Urinary bladder (tissue), 3 donors: ENCODE measurements at regions not wholly inside any gene's neighbourhood (a gene's known extent, or its start where the extent isn't known, plus 50 kb on each side); places are given as distances from the start of the nearest gene placed in this dataset.

Source experiments
- DNase-seq: peaks from one replicate; pipeline ENCODE4 v3.0.0-alpha.2; 2015; ENCODE audit errors: extremely low spot score
- H3K27ac ChIP-seq: one replicate; pipeline ENCODE4 v1.5.1; 2013; ENCODE audit warnings: low read depth, mild to moderate bottlenecking, moderate library complexity
- H3K36me3 ChIP-seq: one replicate; pipeline ENCODE4 v1.6.1; 2013; ENCODE audit warnings: mild to moderate bottlenecking, moderate library complexity; ENCODE audit not compliant: insufficient read depth
- H3K4me1 ChIP-seq: one replicate; pipeline ENCODE4 v1.6.1; 2013; ENCODE audit warnings: mild to moderate bottlenecking, moderate library complexity; ENCODE audit not compliant: insufficient read depth
- H3K4me3 ChIP-seq: one replicate; pipeline ENCODE4 v1.5.1; 2013; ENCODE audit warnings: low read depth, low read length
- WGBS: extraction: QIAGEN DNeasy Blood & Tissue Kit; methylation state at CpG from one replicate; pipeline ENCODE4 v1.1.7; 2013; 5-methylcytosine and 5-hydroxymethylcytosine counted together
- donor health status: healthy with polysubstance abuse.
- donor health status: healthy.

- no peaks in the 10 kb centered on the region for H3K36me3 ChIP-seq
- DNase-seq, result no peak
- H3K4me3 ChIP-seq, result no peak overlapping the region
- no peak overlapping the region for H3K27ac ChIP-seq
- H3K4me1 ChIP-seq, result no peaks in the 10 kb centered on the region
- WGBS, result 58% methylated on average over 9 of the region's 9 CpGs
Measured at GRCh38 chr22:47597041-47597440, 834.6 kb downstream of the TBC1D22A start.

DNA sequence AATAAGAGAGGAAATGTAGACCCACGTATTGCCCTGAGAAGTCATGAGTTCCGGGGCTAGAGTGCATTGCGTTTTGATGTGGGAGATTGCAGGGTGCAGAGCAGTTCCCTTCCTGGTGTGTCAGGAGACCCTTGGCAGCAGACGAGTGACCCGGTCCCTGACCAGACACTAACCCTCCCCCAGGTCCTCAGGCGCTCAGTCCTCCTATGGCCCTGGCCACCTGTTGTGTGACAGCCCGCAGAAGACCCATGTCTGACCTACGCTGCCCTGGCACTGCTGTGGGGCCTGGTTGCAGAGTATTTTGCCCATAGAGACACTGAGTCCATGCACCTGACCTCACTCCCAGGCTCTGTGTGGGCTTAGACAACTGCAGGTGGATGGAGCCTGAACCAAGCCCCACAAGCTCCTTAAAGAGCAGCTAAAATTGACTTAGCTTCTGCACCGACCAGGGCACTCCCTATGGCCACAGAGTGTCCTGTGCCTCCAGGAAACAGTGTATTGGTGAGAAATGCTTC, 833.8 kb downstream of the TBC1D22A start:
- Histone ChIP-seq H3K4me3 (no peak overlapping the region), H3K27ac (no peak overlapping the region), H3K4me1 (no peaks in the 10 kb centered on the region), H3K36me3 (no peaks in the 10 kb centered on the region)
- DNase-seq, result no peak
- WGBS, result 82% methylated on average over 9 of the region's 9 CpGs

DNA sequence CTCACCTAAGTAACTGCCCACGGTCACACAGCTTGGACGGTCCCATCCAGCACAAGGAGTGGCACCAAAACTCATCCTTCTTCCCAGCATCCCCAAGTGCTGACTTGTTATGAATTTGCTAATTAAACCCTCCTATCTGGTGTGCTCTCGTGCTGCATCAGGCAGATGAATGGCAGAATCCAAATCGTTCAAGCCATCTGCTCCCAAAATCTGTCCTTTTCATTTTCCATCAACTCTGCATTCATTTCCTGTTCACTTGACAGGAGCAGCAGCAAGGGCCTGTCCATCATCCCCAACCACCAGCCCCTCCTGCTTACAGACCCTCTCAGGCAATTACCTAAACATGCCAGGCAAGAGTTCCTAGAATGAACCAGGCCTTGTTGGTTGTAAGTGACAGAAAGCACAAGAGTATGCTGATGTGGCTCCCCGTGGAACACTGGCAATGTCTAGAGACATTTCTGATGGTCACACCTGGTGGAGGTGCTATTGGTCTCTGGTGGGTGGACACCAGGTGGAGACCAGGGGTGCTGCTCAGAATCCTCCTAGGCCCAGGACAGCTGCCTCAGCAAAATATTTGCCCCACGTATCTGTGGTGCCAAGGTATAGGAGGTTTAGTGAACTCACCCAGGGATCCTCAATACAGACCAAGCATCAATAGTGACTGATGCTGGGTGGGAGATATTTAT, 832.5 kb downstream of the TBC1D22A start:
- no peaks in the 10 kb centered on the region for H3K4me1 ChIP-seq
- no peak overlapping the region for H3K27ac ChIP-seq
- H3K36me3 ChIP-seq, result no peaks in the 10 kb centered on the region
- WGBS, result 93% methylated on average over 6 of the region's 6 CpGs
- no peak for DNase-seq
- no peak overlapping the region for H3K4me3 ChIP-seq

GRCh38 chr22:47593911-47594311, 831.5 kb downstream of the TBC1D22A start:
- no peaks in the 10 kb centered on the region for H3K4me1 ChIP-seq

DNA sequence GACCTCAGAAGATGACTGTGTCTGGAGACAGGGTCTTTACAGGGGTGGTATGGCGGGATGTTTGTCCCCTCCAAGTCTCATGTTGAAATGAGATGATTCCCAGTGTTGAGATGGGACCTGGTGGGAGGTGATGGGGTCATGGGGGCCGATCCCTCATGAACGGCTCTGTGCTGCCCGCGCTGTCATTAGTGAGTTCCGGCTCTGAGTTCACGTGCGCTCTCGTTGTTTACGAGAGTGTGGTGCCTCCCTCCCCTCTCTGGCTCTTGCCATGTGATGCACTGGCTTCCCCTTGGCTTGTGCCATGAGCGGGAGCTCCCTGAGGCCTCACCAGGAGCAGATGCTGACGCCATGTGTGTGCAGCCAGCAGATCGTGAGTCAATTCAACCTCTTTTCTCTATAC, 830.8 kb downstream of the TBC1D22A start:
- H3K4me1 ChIP-seq, result no peaks in the 10 kb centered on the region
- no peak for DNase-seq
- H3K36me3 ChIP-seq, result no peaks in the 10 kb centered on the region
- no peak overlapping the region for H3K4me3 ChIP-seq
- 82% methylated on average over 13 of the region's 13 CpGs for WGBS
- no peak overlapping the region for H3K27ac ChIP-seq

More at GRCh38 chr22:47593911-47594311, 831.5 kb downstream of the TBC1D22A start:
- 88% methylated on average over 15 of the region's 15 CpGs for WGBS
- Histone ChIP-seq H3K4me3 (no peak overlapping the region), H3K36me3 (no peaks in the 10 kb centered on the region), H3K27ac (no peak overlapping the region)
- no peak for DNase-seq

DNA sequence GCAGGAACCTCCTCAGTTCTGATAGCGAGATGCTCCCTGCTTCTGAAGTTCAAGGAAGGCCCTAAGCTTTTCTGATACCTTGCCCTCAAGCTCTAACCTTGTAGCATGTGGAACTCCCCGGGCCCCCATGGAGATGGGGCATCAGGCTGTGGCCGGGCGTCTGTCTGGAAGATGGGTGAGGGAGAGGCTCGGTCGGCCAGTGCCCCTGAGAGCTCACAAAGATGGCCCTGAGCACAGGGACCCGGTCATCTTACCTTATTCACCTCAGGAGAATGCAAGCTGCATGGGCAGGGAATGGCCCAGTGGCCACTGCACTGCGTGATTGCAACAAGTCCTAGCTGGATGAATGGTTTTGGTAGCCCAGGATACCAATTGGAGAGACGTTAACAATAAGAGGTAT, 830.3 kb downstream of the TBC1D22A start:
- H3K4me3 ChIP-seq, result no peak overlapping the region
- 92% methylated on average over 9 of the region's 9 CpGs for WGBS
- H3K27ac ChIP-seq, result no peak overlapping the region
- H3K4me1 ChIP-seq, result no peaks in the 10 kb centered on the region
- H3K36me3 ChIP-seq, result no peaks in the 10 kb centered on the region
- DNase-seq, result no peak

- Histone ChIP-seq H3K27ac (no peak overlapping the region), H3K4me3 (no peak overlapping the region), H3K36me3 (no peaks in the 10 kb centered on the region), H3K4me1 (no peaks in the 10 kb centered on the region)
- WGBS, result 83% methylated on average over 16 of the region's 16 CpGs
- no peak for DNase-seq
Measured at GRCh38 chr22:47591709-47592108, 829.3 kb downstream of the TBC1D22A start.

DNA sequence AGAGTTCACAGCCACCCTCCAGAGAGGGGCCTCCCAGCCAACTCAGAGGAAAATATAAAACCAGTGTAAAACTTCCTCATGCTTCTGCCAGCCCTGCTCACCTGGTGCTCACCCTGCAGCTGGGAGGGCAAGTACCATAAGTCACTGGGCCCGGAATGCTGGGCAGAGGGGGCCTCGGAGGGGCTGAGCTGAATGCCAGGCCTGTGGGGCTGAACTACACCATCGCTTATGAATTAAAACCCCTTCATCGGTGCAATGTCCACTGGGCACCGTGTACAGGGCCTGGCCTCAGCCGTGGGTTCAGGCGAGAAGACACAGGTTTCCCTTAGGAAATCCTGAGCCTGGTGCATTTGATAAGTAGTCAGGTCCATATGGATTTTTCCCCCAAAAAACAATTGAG, 828.6 kb downstream of the TBC1D22A start:
- Histone ChIP-seq H3K36me3 (no peaks in the 10 kb centered on the region), H3K27ac (no peak overlapping the region), H3K4me1 (no peaks in the 10 kb centered on the region), H3K4me3 (no peak overlapping the region)
- WGBS, result 95% methylated on average over 7 of the region's 7 CpGs
- no peak for DNase-seq

DNA sequence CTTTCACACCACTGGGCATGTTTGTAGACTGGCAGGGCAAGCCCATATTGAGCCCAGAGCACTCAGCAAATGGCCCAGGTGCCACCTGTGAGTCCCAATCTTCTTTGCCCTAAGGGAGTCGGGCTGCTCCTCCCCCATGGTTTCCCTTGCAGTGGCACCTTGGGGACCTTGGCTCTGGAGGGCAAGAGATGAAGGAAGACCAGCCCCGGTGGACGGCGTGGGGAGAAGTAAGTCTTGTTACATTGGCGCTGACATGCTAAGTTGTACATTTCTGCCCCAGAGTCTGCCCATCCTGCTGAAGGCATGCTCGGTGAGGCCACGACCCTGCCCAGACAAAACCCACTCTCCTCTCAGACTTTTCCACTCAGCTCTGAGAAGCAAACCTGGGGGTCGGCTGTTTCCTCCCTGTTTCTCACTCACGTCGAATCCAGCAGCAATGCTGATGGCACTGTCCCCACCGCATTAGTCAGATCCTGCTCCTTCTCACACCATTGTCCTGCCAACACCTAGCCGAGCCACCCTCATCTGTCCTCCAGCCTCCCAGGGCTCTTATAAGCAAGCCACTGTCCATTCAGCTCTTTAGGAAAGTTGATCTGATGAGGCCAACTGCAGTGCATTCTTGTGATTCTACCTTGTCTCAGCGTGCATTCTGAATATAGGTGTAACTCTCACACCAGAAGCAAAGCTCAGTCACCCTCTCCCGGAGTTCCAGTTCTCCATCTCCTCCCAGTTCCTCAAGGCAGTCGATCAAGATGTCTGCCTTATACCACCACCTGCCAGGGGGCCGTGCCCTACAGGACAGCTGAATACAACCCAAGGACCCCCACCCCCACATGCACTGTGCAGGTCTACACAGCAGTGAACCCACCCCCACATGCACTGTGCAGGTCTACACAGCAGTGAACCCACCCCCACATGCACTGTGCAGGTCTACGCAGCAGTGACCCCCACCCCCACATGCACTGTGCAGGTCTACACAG, 827.1 kb downstream of the TBC1D22A start:
- WGBS, result 90% methylated on average over 17 of the region's 17 CpGs
- no peaks in the 10 kb centered on the region for H3K4me1 ChIP-seq
- DNase-seq, result no peak
- H3K36me3 ChIP-seq, result no peaks in the 10 kb centered on the region
- H3K4me3 ChIP-seq, result no peak overlapping the region
- no peak overlapping the region for H3K27ac ChIP-seq

GRCh38 chr22:47588578-47588960, 826.1 kb downstream of the TBC1D22A start:
- Histone ChIP-seq H3K36me3 (no peaks in the 10 kb centered on the region), H3K4me3 (no peak overlapping the region), H3K4me1 (no peaks in the 10 kb centered on the region), H3K27ac (no peak overlapping the region)
- 82% methylated on average over 7 of the region's 7 CpGs for WGBS
- DNase-seq, result no peak

DNA sequence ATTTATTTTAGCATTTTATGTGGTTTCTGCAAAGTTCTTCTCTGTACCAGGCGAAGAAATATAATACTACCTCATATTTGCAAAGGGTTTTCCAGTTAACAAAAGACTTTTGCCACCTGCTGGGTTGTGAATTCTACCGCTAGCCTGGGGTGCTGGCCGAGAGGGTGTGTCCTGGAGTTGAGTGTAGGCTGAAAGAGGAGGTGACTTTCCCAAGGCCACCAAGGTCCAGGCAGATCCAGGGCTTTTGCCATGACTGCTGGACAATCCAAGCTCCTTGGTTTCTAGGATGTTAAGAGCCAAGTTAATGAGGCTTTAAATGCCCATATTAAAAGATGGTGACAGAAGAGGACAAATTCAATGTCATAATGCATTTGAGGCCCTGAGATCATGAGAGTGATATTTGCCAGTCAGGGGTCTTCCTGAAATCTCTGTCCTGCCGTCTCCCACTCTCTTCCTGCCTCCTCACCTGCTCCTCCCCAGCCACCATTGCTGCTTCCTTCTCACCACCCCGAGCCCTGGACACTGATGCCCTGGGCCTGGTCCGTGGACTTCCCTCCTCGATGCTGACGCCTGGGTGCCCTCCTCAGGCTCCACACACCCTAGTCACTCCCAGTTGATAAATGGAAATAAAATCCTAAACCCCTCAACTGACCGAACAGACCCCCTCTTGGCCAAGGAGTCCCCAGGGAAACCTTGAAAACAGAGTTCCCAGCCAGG, 825.6 kb downstream of the TBC1D22A start:
- WGBS, result 85% methylated on average over 9 of the region's 9 CpGs
- no peak overlapping the region for H3K27ac ChIP-seq
- H3K4me3 ChIP-seq, result no peak overlapping the region
- no peaks in the 10 kb centered on the region for H3K4me1 ChIP-seq
- DNase-seq, result no peak
- no peaks in the 10 kb centered on the region for H3K36me3 ChIP-seq

- Histone ChIP-seq H3K4me3 (no peak overlapping the region), H3K4me1 (no peaks in the 10 kb centered on the region), H3K27ac (no peak overlapping the region), H3K36me3 (no peaks in the 10 kb centered on the region)
- 87% methylated on average over 7 of the region's 7 CpGs for WGBS
- DNase-seq, result no peak
Measured at GRCh38 chr22:47587361-47587760, 824.9 kb downstream of the TBC1D22A start.

- Histone ChIP-seq H3K4me1 (no peaks in the 10 kb centered on the region), H3K36me3 (no peaks in the 10 kb centered on the region), H3K27ac (no peak overlapping the region), H3K4me3 (no peak overlapping the region)
- WGBS, result 74% methylated on average over 6 of the region's 6 CpGs
- DNase-seq, result no peak
Measured at GRCh38 chr22:47586946-47587345, 824.5 kb downstream of the TBC1D22A start.
